ENCODE measurements at regions not wholly inside any gene's neighbourhood (a gene's known extent, or its start where the extent isn't known, plus 50 kb on each side); places are given as distances from the start of the nearest gene placed in this dataset.
"Not testable (repeated sequence)": the region's sequence is repeated elsewhere in the genome, so short reads cannot be mapped to it uniquely, and the experiment has no call there.

DNA sequence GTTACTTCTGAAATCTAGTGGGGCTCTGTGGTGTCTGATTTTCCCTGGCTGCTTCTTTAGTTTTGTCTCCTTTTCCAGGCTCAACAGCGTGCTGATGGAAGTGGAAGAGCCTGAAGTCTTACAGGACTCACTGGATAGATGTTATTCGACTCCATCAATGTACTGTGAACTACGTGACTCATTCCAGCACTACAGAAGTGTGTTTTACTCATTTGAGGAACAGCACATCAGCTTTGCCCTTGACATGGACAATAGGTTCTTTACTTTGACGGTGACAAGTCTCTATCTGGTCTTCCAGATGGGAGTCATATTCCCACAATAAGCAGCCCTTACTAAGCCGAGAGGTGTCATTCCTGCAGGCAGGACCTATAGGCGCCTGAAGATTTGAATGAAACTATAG lies 51.1 kb downstream of the NBPF8 start:
- H3K9me3 ChIP-seq (ENCODE audit: control insufficient read depth in 2 of 2, low read length in 2 of 2); H3K4me3 ChIP-seq (ENCODE audit: low read length in 2 of 2); H3K27me3 ChIP-seq (ENCODE audit: control insufficient read depth in 2 of 2, insufficient read depth in 2 of 2, low read length in 2 of 2); H3K4me1 ChIP-seq (ENCODE audit: control insufficient read depth in 2 of 2, insufficient read depth in 2 of 2, low read length in 2 of 2); H3K27ac ChIP-seq (ENCODE audit: low read depth in 2 of 2, low read length in 2 of 2); H3K9ac ChIP-seq (ENCODE audit: low read depth in 1 of 2, low read length in 2 of 2); H3K36me3 ChIP-seq (ENCODE audit: control insufficient read depth in 2 of 2, insufficient read depth in 2 of 2, low read length in 2 of 2): not testable (repeated sequence)

- H3K36me3 ChIP-seq (ENCODE audit: control insufficient read depth in 2 of 2, insufficient read depth in 2 of 2, low read length in 2 of 2); H3K9ac ChIP-seq (ENCODE audit: low read depth in 1 of 2, low read length in 2 of 2); H3K9me3 ChIP-seq (ENCODE audit: control insufficient read depth in 2 of 2, low read length in 2 of 2); H3K27ac ChIP-seq (ENCODE audit: low read depth in 2 of 2, low read length in 2 of 2); H3K4me1 ChIP-seq (ENCODE audit: control insufficient read depth in 2 of 2, insufficient read depth in 2 of 2, low read length in 2 of 2); H3K4me3 ChIP-seq (ENCODE audit: low read length in 2 of 2); H3K27me3 ChIP-seq (ENCODE audit: control insufficient read depth in 2 of 2, insufficient read depth in 2 of 2, low read length in 2 of 2): not testable (repeated sequence)
These were observed 62.8 kb downstream of the NBPF8 start for GRCh38 chr1:120477663-120478062.

DNA sequence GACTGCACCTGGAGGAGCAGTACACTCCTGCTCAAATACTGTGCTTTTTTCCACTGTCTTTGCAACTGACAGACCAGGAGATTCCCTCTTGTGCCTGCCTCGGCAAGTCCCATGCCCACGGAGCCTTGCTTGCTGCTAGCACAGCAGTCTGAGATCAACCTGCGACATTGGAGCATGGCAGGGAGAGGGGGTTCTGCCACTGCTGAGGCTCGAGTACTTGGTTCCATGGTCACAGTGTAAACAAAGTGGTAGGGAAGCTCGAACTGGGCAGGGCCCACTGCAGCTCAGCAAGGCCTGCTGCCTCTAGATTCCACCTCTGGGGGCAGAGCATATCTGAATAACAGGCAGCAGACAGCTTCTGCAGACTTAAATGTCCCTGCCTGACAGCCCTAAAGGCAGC lies 63.6 kb downstream of the NBPF8 start:
- H3K27ac ChIP-seq (ENCODE audit: low read depth in 2 of 2, low read length in 2 of 2); H3K4me3 ChIP-seq (ENCODE audit: low read length in 2 of 2); H3K36me3 ChIP-seq (ENCODE audit: control insufficient read depth in 2 of 2, insufficient read depth in 2 of 2, low read length in 2 of 2); H3K4me1 ChIP-seq (ENCODE audit: control insufficient read depth in 2 of 2, insufficient read depth in 2 of 2, low read length in 2 of 2); H3K9ac ChIP-seq (ENCODE audit: low read depth in 1 of 2, low read length in 2 of 2); H3K27me3 ChIP-seq (ENCODE audit: control insufficient read depth in 2 of 2, insufficient read depth in 2 of 2, low read length in 2 of 2); H3K9me3 ChIP-seq (ENCODE audit: control insufficient read depth in 2 of 2, low read length in 2 of 2): not testable (repeated sequence)

- H3K36me3 ChIP-seq (ENCODE audit: control insufficient read depth in 2 of 2, insufficient read depth in 2 of 2, low read length in 2 of 2): peaks cover 5 to 10% of the 10 kb centered on the region in 2 donors
- H3K9ac ChIP-seq (ENCODE audit: low read depth in 1 of 2, low read length in 2 of 2); H3K27me3 ChIP-seq (ENCODE audit: control insufficient read depth in 2 of 2, insufficient read depth in 2 of 2, low read length in 2 of 2); H3K4me3 ChIP-seq (ENCODE audit: low read length in 2 of 2); H3K9me3 ChIP-seq (ENCODE audit: control insufficient read depth in 2 of 2, low read length in 2 of 2); H3K27ac ChIP-seq (ENCODE audit: low read depth in 2 of 2, low read length in 2 of 2); H3K4me1 ChIP-seq (ENCODE audit: control insufficient read depth in 2 of 2, insufficient read depth in 2 of 2, low read length in 2 of 2): not testable (repeated sequence)
These were observed 72.7 kb downstream of the NBPF8 start for GRCh38 chr1:120487542-120487941.

DNA sequence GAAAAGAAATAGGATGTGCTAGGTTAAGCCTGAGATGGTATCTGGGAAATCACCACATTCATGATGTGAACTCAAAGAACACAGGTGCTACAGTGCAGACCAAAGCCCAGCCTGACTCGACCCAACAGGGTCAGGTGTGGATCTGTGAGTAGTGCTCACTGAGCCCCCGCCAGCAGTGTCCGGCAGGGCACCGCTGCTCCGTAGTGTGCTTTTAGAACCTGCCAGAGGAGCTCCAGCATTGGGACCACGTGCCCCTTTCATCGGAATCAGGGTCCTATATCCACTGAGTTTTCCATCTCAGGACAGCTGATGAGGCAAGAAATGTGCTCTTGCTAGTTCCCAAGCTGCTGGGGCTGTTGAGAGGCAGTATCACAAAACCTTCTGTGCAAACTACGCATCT lies 74.4 kb downstream of the NBPF8 start:
- H3K27ac ChIP-seq (ENCODE audit: low read depth in 2 of 2, low read length in 2 of 2); H3K9me3 ChIP-seq (ENCODE audit: control insufficient read depth in 2 of 2, low read length in 2 of 2); H3K9ac ChIP-seq (ENCODE audit: low read depth in 1 of 2, low read length in 2 of 2); H3K4me1 ChIP-seq (ENCODE audit: control insufficient read depth in 2 of 2, insufficient read depth in 2 of 2, low read length in 2 of 2); H3K4me3 ChIP-seq (ENCODE audit: low read length in 2 of 2); H3K27me3 ChIP-seq (ENCODE audit: control insufficient read depth in 2 of 2, insufficient read depth in 2 of 2, low read length in 2 of 2): not testable (repeated sequence)
- H3K36me3 ChIP-seq (ENCODE audit: control insufficient read depth in 2 of 2, insufficient read depth in 2 of 2, low read length in 2 of 2): peaks cover 5 to 11% of the 10 kb centered on the region in 2 donors

DNA sequence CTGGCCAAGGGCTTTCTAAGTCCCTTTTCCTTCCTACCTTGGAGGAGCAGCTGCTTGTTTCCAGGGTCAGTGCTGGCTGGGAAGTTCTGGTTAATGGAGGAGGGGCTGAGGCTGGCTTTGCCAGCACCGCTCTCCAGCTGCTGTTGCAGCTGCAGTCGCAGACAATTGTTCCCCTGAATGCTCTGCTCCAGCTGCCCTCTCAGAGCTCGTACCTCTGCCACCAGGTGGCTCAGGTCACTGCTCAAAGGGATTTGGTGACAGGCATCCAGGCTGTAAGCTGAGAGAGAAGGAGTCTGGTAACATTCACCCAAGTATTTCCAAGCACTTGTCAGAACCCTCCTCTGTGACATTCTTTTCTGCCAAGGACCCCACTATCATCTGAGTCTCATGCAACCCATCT lies 82.3 kb downstream of the NBPF8 start:
- H3K4me3 ChIP-seq (ENCODE audit: low read length in 2 of 2); H3K9ac ChIP-seq (ENCODE audit: low read depth in 1 of 2, low read length in 2 of 2); H3K9me3 ChIP-seq (ENCODE audit: control insufficient read depth in 2 of 2, low read length in 2 of 2); H3K36me3 ChIP-seq (ENCODE audit: control insufficient read depth in 2 of 2, insufficient read depth in 2 of 2, low read length in 2 of 2); H3K4me1 ChIP-seq (ENCODE audit: control insufficient read depth in 2 of 2, insufficient read depth in 2 of 2, low read length in 2 of 2); H3K27ac ChIP-seq (ENCODE audit: low read depth in 2 of 2, low read length in 2 of 2); H3K27me3 ChIP-seq (ENCODE audit: control insufficient read depth in 2 of 2, insufficient read depth in 2 of 2, low read length in 2 of 2): not testable (repeated sequence)

GRCh38 chr1:120503284-120503683 lies 88.4 kb downstream of the NBPF8 start:
- H3K4me3 ChIP-seq (ENCODE audit: low read length in 2 of 2); H3K36me3 ChIP-seq (ENCODE audit: control insufficient read depth in 2 of 2, insufficient read depth in 2 of 2, low read length in 2 of 2); H3K27me3 ChIP-seq (ENCODE audit: control insufficient read depth in 2 of 2, insufficient read depth in 2 of 2, low read length in 2 of 2); H3K27ac ChIP-seq (ENCODE audit: low read depth in 2 of 2, low read length in 2 of 2); H3K9ac ChIP-seq (ENCODE audit: low read depth in 1 of 2, low read length in 2 of 2); H3K4me1 ChIP-seq (ENCODE audit: control insufficient read depth in 2 of 2, insufficient read depth in 2 of 2, low read length in 2 of 2); H3K9me3 ChIP-seq (ENCODE audit: control insufficient read depth in 2 of 2, low read length in 2 of 2): not testable (repeated sequence)

GRCh38 chr1:120506352-120506751 lies 91.5 kb downstream of the NBPF8 start:
- not testable (repeated sequence) for H3K36me3 ChIP-seq (ENCODE audit: control insufficient read depth in 2 of 2, insufficient read depth in 2 of 2, low read length in 2 of 2); H3K9ac ChIP-seq (ENCODE audit: low read depth in 1 of 2, low read length in 2 of 2)

DNA sequence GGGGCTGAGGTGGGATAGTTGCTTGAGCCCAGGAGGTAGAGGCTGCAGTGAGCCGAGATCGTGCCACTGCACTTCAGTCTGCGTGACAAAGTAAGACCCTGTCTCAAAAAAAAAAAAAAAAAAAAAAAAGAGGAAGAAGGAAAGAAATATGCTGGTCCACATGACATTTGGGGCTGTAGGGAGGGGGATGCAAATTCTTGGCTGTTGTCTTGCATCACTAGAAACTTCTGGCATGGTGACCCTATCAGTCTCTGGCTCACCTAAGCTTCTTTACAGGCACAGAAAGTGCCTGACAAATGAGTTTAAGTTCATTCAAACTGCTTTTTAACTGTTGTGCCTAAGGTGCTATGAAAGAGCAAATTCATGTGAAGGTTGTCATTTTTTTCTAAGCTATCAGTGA lies 93.5 kb downstream of the NBPF8 start:
- not testable (repeated sequence) for H3K9me3 ChIP-seq (ENCODE audit: control insufficient read depth in 2 of 2, low read length in 2 of 2); H3K27ac ChIP-seq (ENCODE audit: low read depth in 2 of 2, low read length in 2 of 2); H3K4me1 ChIP-seq (ENCODE audit: control insufficient read depth in 2 of 2, insufficient read depth in 2 of 2, low read length in 2 of 2); H3K27me3 ChIP-seq (ENCODE audit: control insufficient read depth in 2 of 2, insufficient read depth in 2 of 2, low read length in 2 of 2); H3K9ac ChIP-seq (ENCODE audit: low read depth in 1 of 2, low read length in 2 of 2); H3K36me3 ChIP-seq (ENCODE audit: control insufficient read depth in 2 of 2, insufficient read depth in 2 of 2, low read length in 2 of 2); H3K4me3 ChIP-seq (ENCODE audit: low read length in 2 of 2)

More at GRCh38 chr1:120506352-120506751, 91.5 kb downstream of the NBPF8 start:
- H3K4me1 ChIP-seq (ENCODE audit: control insufficient read depth in 2 of 2, insufficient read depth in 2 of 2, low read length in 2 of 2); H3K9me3 ChIP-seq (ENCODE audit: control insufficient read depth in 2 of 2, low read length in 2 of 2); H3K27me3 ChIP-seq (ENCODE audit: control insufficient read depth in 2 of 2, insufficient read depth in 2 of 2, low read length in 2 of 2); H3K4me3 ChIP-seq (ENCODE audit: low read length in 2 of 2); H3K27ac ChIP-seq (ENCODE audit: low read depth in 2 of 2, low read length in 2 of 2): not testable (repeated sequence)

DNA sequence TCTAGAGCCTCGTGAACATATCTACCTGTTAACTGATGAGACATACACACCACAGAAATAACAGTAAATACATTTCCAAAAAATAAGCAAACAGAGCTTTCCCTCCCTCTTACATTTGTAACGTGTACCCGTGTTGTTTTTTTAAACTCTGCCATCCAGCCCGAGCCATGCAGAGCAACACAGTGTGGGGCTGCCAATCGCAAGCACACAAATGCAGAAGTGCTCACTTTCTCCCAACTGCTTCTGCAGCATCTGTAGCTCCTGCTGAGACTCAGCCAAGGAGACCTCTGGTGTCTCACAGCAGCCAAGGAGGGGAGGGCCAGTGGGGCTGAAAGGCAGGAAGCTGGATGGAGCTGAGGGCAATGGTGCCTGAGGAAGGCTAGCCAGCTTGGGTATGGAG lies 94.4 kb downstream of the NBPF8 start:
- not testable (repeated sequence) for H3K27ac ChIP-seq (ENCODE audit: low read depth in 2 of 2, low read length in 2 of 2); H3K36me3 ChIP-seq (ENCODE audit: control insufficient read depth in 2 of 2, insufficient read depth in 2 of 2, low read length in 2 of 2); H3K4me3 ChIP-seq (ENCODE audit: low read length in 2 of 2); H3K9ac ChIP-seq (ENCODE audit: low read depth in 1 of 2, low read length in 2 of 2); H3K9me3 ChIP-seq (ENCODE audit: control insufficient read depth in 2 of 2, low read length in 2 of 2); H3K4me1 ChIP-seq (ENCODE audit: control insufficient read depth in 2 of 2, insufficient read depth in 2 of 2, low read length in 2 of 2); H3K27me3 ChIP-seq (ENCODE audit: control insufficient read depth in 2 of 2, insufficient read depth in 2 of 2, low read length in 2 of 2)

DNA sequence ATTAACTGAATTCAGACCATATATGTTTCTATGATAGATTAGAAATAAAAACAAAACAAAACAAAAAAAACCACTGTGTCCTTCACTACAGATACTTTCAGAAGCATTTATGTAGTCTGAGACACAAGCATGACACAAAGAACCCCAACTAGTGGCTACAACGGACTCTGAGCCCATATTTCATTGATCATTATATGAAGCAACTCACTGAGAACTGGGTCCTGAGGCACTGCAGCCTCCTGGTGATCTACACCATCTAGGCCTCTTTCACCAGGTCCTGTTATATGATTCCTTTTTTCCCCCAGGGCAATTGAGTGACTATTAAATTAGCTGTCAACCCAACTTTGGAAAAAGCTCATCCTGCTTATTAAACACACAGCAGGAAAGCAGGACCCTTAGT lies 98.3 kb downstream of the NBPF8 start:
- not testable (repeated sequence) for H3K9ac ChIP-seq (ENCODE audit: low read depth in 1 of 2, low read length in 2 of 2); H3K27ac ChIP-seq (ENCODE audit: low read depth in 2 of 2, low read length in 2 of 2); H3K9me3 ChIP-seq (ENCODE audit: control insufficient read depth in 2 of 2, low read length in 2 of 2); H3K4me1 ChIP-seq (ENCODE audit: control insufficient read depth in 2 of 2, insufficient read depth in 2 of 2, low read length in 2 of 2); H3K36me3 ChIP-seq (ENCODE audit: control insufficient read depth in 2 of 2, insufficient read depth in 2 of 2, low read length in 2 of 2); H3K4me3 ChIP-seq (ENCODE audit: low read length in 2 of 2); H3K27me3 ChIP-seq (ENCODE audit: control insufficient read depth in 2 of 2, insufficient read depth in 2 of 2, low read length in 2 of 2)

Measured in mucosa of rectum (tissue), 2 donors.